Neural crest cell (in vitro differentiated cells): ENCODE measurements at regions not wholly inside any gene's neighbourhood (a gene's known extent, or its start where the extent isn't known, plus 50 kb on each side); places are given as distances from the start of the nearest gene placed in this dataset.
"Not testable (repeated sequence)": the region's sequence is repeated elsewhere in the genome, so short reads cannot be mapped to it uniquely, and the experiment has no call there.

Experiments
- DNase-seq: peaks from one replicate; pipeline ENCODE4 v3.0.0; 2021; ENCODE audit warnings: low read depth, mixed read lengths, low spot score
- H3K27ac Mint-ChIP-seq: one replicate; pipeline ENCODE4 v1.8.0; 2021; ENCODE audit warnings: mild to moderate bottlenecking, mixed read lengths; ENCODE audit not compliant: unreplicated experiment
- H3K27me3 Mint-ChIP-seq: 2 replicates; pipeline ENCODE4 v1.8.0; 2021; ENCODE audit warnings: low read depth, mild to moderate bottlenecking, mixed read lengths
- H3K36me3 Mint-ChIP-seq: 2 replicates; pipeline ENCODE4 v1.8.0; 2021; ENCODE audit warnings: low read depth, mild to moderate bottlenecking, mixed read lengths
- H3K4me1 Mint-ChIP-seq: 2 replicates; pipeline ENCODE4 v1.8.0; 2021; ENCODE audit warnings: mixed read lengths
- H3K4me3 Mint-ChIP-seq: one replicate; pipeline ENCODE4 v1.8.0; 2021; ENCODE audit warnings: mild to moderate bottlenecking, mixed read lengths
- H3K9me3 Mint-ChIP-seq: 2 replicates; pipeline ENCODE4 v1.8.0; 2021; ENCODE audit warnings: mixed read lengths
- TF ChIP-seq, protein P1 (sequence below): fragments of 200-600 bp; sonication (generic); conservative IDR thresholded peaks from 2 replicates; pipeline ENCODE4 v1.5.0; 2021; ENCODE audit warnings: antibody characterized with exemption, mild to moderate bottlenecking

GRCh38 chr5:72587661-72588308 is 80.6 kb upstream of the ZNF366 start:
- H3K4me3 Mint-ChIP-seq, result no peak overlapping the region
- H3K27ac Mint-ChIP-seq, result no peak overlapping the region
- peaks cover 12% of the 10 kb centered on the region for H3K9me3 Mint-ChIP-seq
- no peaks in the 10 kb centered on the region for H3K27me3 Mint-ChIP-seq
- TF ChIP-seq, protein P1, sequence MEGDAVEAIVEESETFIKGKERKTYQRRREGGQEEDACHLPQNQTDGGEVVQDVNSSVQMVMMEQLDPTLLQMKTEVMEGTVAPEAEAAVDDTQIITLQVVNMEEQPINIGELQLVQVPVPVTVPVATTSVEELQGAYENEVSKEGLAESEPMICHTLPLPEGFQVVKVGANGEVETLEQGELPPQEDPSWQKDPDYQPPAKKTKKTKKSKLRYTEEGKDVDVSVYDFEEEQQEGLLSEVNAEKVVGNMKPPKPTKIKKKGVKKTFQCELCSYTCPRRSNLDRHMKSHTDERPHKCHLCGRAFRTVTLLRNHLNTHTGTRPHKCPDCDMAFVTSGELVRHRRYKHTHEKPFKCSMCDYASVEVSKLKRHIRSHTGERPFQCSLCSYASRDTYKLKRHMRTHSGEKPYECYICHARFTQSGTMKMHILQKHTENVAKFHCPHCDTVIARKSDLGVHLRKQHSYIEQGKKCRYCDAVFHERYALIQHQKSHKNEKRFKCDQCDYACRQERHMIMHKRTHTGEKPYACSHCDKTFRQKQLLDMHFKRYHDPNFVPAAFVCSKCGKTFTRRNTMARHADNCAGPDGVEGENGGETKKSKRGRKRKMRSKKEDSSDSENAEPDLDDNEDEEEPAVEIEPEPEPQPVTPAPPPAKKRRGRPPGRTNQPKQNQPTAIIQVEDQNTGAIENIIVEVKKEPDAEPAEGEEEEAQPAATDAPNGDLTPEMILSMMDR, result no peak
- H3K4me1 Mint-ChIP-seq, result peaks cover 7% of the 10 kb centered on the region
- H3K36me3 Mint-ChIP-seq, result no peaks in the 10 kb centered on the region
- DNase-seq, result no peak

- Mint-ChIP-seq H3K27ac (no peak overlapping the region), H3K27me3 (no peaks in the 10 kb centered on the region), H3K9me3 (peaks cover 14% of the 10 kb centered on the region), H3K4me3 (no peak overlapping the region), H3K4me1 (peaks cover 7% of the 10 kb centered on the region), H3K36me3 (peaks cover 2% of the 10 kb centered on the region)
- TF ChIP-seq, protein P1, result no peak
- DNase-seq, result no peak
Measured at GRCh38 chr5:72586788-72587530, 79.7 kb upstream of the ZNF366 start.

- peaks cover 7% of the 10 kb centered on the region for H3K4me1 Mint-ChIP-seq
Measured at GRCh38 chr5:72584466-72584865, 77.3 kb upstream of the ZNF366 start.

DNA sequence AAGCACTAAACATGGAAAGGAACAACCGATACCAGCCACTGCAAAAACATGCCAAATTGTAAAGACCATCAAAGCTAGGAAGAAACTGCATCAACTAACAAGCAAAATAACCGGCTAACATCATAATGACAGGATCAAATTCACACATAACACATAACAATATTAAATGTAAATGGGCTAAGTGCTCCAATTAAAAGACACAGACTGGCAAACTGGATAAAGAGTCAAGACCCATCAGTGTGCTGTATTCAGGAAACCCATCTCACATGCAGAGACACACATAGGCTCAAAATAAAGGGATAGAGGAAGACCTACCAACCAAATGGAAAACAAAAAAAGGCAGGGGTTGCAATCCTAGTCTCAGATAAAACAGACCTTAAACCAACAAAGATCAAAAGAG is 72.1 kb upstream of the ZNF366 start:
- peaks cover 17% of the 10 kb centered on the region for H3K36me3 Mint-ChIP-seq
- not testable (repeated sequence) for H3K27me3 Mint-ChIP-seq

More at GRCh38 chr5:72584466-72584865, 77.3 kb upstream of the ZNF366 start:
- Mint-ChIP-seq H3K9me3 (peaks cover 12% of the 10 kb centered on the region), H3K27ac (no peak overlapping the region), H3K36me3 (peaks cover 2% of the 10 kb centered on the region), H3K4me3 (no peak overlapping the region), H3K27me3 (no peaks in the 10 kb centered on the region)
- DNase-seq, result no peak
- TF ChIP-seq, protein P1, result no peak

DNA sequence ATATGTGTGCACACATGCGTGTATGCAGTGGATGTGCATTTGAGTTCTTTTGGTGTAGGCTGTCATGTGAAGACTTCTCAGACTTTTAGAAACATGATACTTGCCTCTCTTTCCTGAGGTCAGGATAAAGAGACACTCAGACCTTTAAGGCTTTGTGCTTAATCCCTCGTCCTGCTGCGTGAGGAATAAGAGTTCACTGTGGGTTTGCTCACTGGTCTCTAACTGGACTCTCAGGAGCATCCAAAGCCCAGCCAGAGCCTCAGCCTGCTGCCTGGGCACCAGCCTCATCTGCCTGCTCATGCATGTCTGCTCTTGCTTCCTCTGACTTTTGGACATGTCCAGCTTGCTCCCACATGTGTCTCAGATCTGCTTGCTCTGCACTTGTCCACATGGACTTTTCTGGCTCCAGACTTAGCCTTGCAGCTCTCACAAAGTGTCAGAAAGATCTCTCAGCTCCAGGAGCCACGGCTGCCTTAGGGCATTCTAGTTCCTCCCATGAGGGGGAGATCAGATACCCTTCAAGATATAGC is 65.1 kb upstream of the ZNF366 start:
- TF ChIP-seq, protein P1, result no peak
- no peaks in the 10 kb centered on the region for H3K4me1 Mint-ChIP-seq
- H3K27me3 Mint-ChIP-seq, result no peaks in the 10 kb centered on the region
- peak overlapping the region; percentile 59 for H3K27ac Mint-ChIP-seq
- no peak for DNase-seq
- H3K9me3 Mint-ChIP-seq, result peaks cover 8% of the 10 kb centered on the region
- no peak overlapping the region for H3K4me3 Mint-ChIP-seq
- H3K36me3 Mint-ChIP-seq, result peaks cover 9% of the 10 kb centered on the region

More for the DNA sequence above, 72.1 kb upstream of the ZNF366 start:
- DNase-seq, H3K27ac Mint-ChIP-seq, H3K4me1 Mint-ChIP-seq, H3K4me3 Mint-ChIP-seq: not testable (repeated sequence)
- peaks cover 22% of the 10 kb centered on the region for H3K9me3 Mint-ChIP-seq
